Mammary epithelial cell (primary cell): ENCODE measurements at regions not wholly inside any gene's neighbourhood (a gene's known extent, or its start where the extent isn't known, plus 50 kb on each side); places are given as distances from the start of the nearest gene placed in this dataset.

Source experiments
- CTCF ChIP-seq, 2 donors: IDR thresholded peaks in 1 of 2; conservative IDR thresholded peaks in 1 of 2; 2 replicates each; pipeline ENCODE4 v1.5.1; 2011 to 2012; ENCODE audit warnings: inconsistent platforms in 2 of 2, low read length in 2 of 2, mild to moderate bottlenecking in 2 of 2, control low read depth in 1 of 2, low read depth in 1 of 2; ENCODE audit not compliant: insufficient read depth in 1 of 2; ENCODE audit errors: extremely low read depth in 1 of 2
- EZH2 ChIP-seq: IDR thresholded peaks from 2 replicates; pipeline ENCODE4 v1.6.1; 2012; ENCODE audit warnings: low read length, inconsistent platforms, borderline replicate concordance

GRCh38 chr2:38463752-38464151 lies 86.7 kb upstream of the ATL2 start:
- TF ChIP-seq CTCF (conservative IDR thresholded peaks at IDR 0.05 in 1 of 2, IDR thresholded peaks at IDR 0.05 in 1 of 2; ENCODE audit: extremely low read depth in 1 of 2, insufficient read depth in 1 of 2, low read depth in 1 of 2, low read length in 2 of 2) (no peak), EZH2 (no peak)
